Rectal smooth muscle tissue (tissue), 1 donor: ENCODE measurements at regions not wholly inside any gene's neighbourhood (a gene's known extent, or its start where the extent isn't known, plus 50 kb on each side); places are given as distances from the start of the nearest gene placed in this dataset.

Experiments
- H3K27ac ChIP-seq: one replicate; pipeline ENCODE4 v1.7.0; 2013; ENCODE audit warnings: low read depth, low read length, inconsistent platforms
- H3K27me3 ChIP-seq: one replicate; pipeline ENCODE4 v1.7.0; 2013; ENCODE audit warnings: low read length; ENCODE audit not compliant: control insufficient read depth, insufficient read depth
- H3K36me3 ChIP-seq: one replicate; pipeline ENCODE4 v1.7.0; 2013; ENCODE audit warnings: low read length; ENCODE audit not compliant: control insufficient read depth, insufficient read depth
- H3K4me1 ChIP-seq: one replicate; pipeline ENCODE4 v1.7.0; 2013; ENCODE audit warnings: low read length; ENCODE audit not compliant: control insufficient read depth, insufficient read depth
- H3K4me3 ChIP-seq: one replicate; pipeline ENCODE4 v1.7.0; 2013; ENCODE audit warnings: low read length
- H3K9ac ChIP-seq: one replicate; pipeline ENCODE4 v1.7.0; 2013; ENCODE audit warnings: low read length

DNA sequence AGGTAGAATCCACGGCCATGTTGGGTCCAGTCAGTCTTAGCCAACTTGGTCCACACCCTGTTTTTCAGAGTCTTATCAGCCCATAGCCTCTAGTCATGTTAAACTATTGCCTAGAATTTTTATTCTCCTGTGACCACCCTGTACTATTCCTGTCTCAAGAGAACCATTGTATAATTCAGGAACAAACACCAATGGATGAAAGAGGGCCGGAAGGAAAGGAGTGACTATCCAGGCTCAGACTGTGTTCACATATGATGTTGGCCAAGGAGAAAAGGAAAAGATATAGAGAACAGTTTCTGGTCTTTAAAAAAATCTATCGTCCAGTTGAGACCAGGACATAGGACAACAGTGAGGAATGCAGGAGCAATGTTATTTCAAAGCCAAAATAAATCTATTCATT, 82.9 kb upstream of the SETBP1 start:
- Histone ChIP-seq H3K4me3 (no peak overlapping the region), H3K9ac (no peak overlapping the region), H3K27ac (no peak overlapping the region), H3K4me1 (peaks cover 15% of the 10 kb centered on the region), H3K36me3 (no peaks in the 10 kb centered on the region), H3K27me3 (no peaks in the 10 kb centered on the region)

DNA sequence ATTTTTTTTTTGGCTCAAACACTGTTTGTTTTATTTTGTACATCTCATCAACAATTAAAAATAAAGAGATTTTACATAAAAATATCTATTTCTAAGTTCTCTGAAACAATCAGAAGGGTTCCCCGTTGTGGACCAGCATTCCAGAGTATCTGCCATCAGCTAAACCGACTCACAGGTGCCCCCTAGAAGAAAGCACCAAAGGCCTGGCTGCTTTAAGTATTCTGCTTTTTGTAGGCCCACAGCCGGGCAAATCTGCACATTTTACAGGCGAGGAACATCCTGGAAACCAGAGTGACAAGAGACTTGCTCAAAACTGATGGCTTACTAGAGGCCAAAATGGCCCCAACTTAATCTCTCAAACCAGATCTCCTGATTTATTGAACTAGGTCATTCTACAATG, 82.2 kb upstream of the SETBP1 start:
- Histone ChIP-seq H3K27ac (no peak overlapping the region), H3K4me1 (peaks cover 13% of the 10 kb centered on the region), H3K9ac (no peak overlapping the region), H3K27me3 (no peaks in the 10 kb centered on the region), H3K36me3 (no peaks in the 10 kb centered on the region), H3K4me3 (no peak overlapping the region)

DNA sequence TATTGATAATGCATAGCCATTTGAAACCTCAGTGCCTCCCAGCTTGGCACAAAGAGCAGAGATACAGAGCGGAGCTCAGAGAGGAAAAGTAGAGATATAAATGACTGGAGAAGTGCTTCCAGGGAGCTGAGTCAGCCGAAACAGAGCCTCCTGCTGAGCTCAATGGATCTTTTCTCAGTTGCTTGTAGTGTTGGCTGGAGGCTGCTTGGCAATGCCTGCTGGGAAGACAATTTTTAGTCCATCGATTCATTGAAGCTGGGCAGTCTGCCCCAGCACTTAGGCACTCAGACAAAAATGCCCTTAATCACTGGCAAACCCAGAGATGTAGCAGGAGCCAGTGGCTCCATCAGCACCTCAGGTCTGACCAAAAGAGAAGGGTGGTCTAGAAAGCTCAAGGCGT, 81.3 kb upstream of the SETBP1 start:
- H3K27me3 ChIP-seq, result no peaks in the 10 kb centered on the region
- no peak overlapping the region for H3K9ac ChIP-seq
- H3K4me3 ChIP-seq, result no peak overlapping the region
- peaks cover 13% of the 10 kb centered on the region for H3K4me1 ChIP-seq
- no peak overlapping the region for H3K27ac ChIP-seq
- no peaks in the 10 kb centered on the region for H3K36me3 ChIP-seq

DNA sequence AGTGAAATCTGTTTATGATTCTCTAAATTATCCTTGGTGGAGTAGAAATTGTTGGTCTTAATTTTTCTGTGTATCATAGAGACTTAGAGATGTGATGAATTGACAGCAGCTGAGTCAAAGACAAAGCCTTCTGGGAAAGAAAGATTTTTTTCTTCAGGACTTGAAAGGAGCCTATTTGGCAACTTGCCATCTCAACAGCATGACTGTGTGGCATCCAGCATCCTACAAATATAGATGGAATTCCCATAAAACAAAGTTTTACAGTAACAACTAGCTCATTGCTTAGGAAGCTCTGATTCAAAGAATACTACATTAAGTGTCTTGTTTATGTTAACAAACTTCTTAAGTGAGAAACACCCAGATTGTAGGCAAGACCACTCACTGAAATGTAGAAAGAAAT, 79.2 kb upstream of the SETBP1 start:
- Histone ChIP-seq H3K4me3 (no peak overlapping the region), H3K9ac (no peak overlapping the region), H3K27ac (no peak overlapping the region), H3K27me3 (no peaks in the 10 kb centered on the region), H3K36me3 (no peaks in the 10 kb centered on the region), H3K4me1 (peaks cover 5% of the 10 kb centered on the region)

DNA sequence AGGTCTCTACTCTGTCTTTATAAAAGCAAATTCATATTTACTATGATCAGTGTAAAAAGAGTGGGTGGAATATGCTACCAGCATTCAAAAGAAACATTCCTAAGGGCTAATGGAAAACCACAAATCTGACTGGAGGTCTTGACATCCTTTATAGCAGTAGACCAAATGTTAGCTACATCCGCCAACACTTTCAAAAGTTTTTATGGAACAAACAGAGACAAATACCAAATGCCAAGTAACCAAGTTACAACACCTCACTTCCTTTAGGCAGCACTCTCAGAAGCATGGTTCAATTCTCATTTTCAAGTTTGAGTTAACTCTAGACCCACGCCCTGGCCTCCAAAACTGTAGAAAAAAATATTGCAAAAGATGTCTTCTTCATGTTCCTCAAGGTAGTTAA, 78.3 kb upstream of the SETBP1 start:
- H3K27me3 ChIP-seq, result no peaks in the 10 kb centered on the region
- no peak overlapping the region for H3K4me3 ChIP-seq
- H3K36me3 ChIP-seq, result no peaks in the 10 kb centered on the region
- peaks cover 5% of the 10 kb centered on the region for H3K4me1 ChIP-seq
- no peak overlapping the region for H3K9ac ChIP-seq
- no peak overlapping the region for H3K27ac ChIP-seq

DNA sequence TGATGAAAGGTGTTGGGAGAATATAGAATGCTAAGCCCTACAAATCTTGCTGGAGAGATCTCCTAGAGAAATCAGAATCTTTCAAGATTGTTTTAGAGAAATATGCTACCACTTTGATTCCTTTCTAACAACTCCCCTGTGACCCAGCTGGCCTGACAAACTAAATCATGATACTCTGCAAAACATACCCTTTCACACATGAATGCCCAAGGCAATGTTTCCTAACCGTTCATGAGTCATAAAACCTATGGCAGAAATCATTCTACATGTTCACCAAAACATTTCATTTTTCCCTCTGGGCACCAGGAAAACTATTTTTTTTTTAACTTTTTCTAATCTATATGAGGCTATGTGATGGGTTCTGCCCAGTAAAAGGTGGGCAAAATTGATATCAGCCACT, 77.8 kb upstream of the SETBP1 start:
- Histone ChIP-seq H3K9ac (no peak overlapping the region), H3K27me3 (no peaks in the 10 kb centered on the region), H3K27ac (no peak overlapping the region), H3K4me3 (no peak overlapping the region), H3K4me1 (peaks cover 5% of the 10 kb centered on the region), H3K36me3 (no peaks in the 10 kb centered on the region)

DNA sequence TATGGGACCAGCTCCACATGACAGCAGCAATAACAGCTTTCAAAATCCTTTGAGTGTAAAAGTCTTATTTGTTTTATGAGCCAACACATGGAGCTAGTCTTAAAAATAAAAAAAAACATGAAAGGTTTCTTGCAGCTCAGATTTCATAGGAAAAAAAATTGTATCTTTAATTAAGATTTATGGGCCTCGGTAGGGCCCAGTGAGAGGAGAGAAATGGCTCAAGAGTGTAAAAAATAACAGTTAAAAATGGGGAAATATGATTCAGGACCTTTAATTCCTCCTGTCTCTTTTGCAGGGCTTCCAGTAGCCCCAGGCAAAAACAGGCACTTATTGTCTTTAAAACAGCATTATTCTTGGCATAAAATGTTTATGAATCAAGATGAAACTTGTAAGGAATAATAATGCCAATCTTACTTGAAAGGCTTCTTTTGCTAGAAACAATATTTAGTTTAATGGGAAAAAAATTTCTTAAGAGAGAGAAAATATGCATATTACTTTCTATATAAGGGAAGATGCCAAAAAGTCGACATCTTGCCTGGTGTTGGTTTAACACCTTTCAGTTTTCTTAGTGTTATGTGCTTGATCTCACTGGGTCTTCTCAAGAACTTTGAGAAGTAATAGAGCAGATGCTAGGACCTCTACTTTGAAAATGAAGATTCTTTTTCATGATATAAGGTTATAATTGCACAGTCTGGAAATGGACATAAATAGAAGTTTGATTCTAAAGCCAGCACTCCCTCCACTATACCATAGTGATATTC, 71.3 kb upstream of the SETBP1 start:
- no peaks in the 10 kb centered on the region for H3K4me1 ChIP-seq
- H3K4me3 ChIP-seq, result no peak overlapping the region
- no peaks in the 10 kb centered on the region for H3K36me3 ChIP-seq
- no peak overlapping the region for H3K9ac ChIP-seq
- H3K27me3 ChIP-seq, result no peaks in the 10 kb centered on the region
- H3K27ac ChIP-seq, result no peak overlapping the region

DNA sequence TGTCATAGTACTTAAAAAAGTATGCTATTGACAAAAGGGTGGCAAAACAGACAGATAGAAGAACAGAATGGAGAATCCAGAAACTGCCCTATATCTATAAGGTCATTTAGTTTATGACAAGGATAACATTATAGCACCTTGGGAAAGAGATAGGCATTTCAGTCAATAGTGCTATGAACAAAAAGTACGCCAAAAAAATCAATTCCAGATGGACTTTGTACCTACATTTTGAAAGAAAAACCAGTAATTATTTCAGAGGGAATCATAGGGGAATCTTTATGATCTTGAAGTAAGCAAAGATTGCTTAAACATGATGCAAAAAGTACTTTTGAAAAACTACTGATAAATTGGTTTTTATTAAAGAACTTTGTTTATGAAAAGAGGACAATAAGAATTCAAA, 59.9 kb upstream of the SETBP1 start:
- no peaks in the 10 kb centered on the region for H3K4me1 ChIP-seq
- H3K27ac ChIP-seq, result no peak overlapping the region
- H3K4me3 ChIP-seq, result no peak overlapping the region
- H3K36me3 ChIP-seq, result no peaks in the 10 kb centered on the region
- H3K27me3 ChIP-seq, result no peaks in the 10 kb centered on the region
- H3K9ac ChIP-seq, result no peak overlapping the region

DNA sequence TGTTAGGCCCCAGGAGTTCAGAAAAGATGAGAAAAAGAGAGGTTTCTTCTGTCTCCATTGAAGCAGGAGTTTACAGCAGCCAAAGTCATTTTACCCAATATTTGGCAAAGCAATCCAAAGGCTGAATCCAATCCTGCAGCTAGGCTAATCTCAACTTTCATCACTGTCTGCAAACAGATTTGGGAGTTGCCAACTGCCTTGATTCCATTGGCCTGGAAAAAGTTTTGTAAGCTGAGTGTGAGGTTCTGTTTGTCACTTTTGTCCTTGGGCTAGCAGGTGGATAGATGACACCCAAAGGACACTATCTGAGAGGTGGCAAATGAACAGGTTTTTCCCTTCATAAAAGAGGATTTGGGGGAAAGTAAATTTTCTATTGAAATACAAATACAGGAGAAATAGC, 56.6 kb upstream of the SETBP1 start:
- H3K36me3 ChIP-seq, result no peaks in the 10 kb centered on the region
- H3K27ac ChIP-seq, result no peak overlapping the region
- no peaks in the 10 kb centered on the region for H3K27me3 ChIP-seq
- no peak overlapping the region for H3K9ac ChIP-seq
- no peaks in the 10 kb centered on the region for H3K4me1 ChIP-seq
- no peak overlapping the region for H3K4me3 ChIP-seq

DNA sequence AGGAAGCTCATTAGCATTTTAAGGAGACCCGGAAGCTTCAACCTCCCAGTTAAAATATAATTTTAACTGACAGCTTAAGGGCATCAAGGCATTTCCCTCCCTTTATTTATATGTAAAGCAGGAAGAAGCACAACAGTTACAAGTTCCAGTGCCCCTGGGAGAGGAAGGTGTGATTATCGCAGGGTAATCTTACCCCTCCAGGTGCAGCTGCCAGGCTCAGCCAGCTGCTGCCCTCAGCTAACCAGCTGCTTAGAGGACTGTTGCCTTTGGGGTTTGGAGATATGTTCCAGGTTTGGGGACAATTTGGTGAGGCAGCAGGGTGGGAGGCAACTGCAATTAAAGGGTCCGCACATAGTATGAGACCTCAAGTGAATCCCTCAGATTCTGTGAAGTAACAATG, 55.3 kb upstream of the SETBP1 start:
- Histone ChIP-seq H3K27me3 (no peaks in the 10 kb centered on the region), H3K36me3 (no peaks in the 10 kb centered on the region), H3K9ac (no peak overlapping the region), H3K27ac (no peak overlapping the region), H3K4me1 (no peaks in the 10 kb centered on the region), H3K4me3 (no peak overlapping the region)

DNA sequence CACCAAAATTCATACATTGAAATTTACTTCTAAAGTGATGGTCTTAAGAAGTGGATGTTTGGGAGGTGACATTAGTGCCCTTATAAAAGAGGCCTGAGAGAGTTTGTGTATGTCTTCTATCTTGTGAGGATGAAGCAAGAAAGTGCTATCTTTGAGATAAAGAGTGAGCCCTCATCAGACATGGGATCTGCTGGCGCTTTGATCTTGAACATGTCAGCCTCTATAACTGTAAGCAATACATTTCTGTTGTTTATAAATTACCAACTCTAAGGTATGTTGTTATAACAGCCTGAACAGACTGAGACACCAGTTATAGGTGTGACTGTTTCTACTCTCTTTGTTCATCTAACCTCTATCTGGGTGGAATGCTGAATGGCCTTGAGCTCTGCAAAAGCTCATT, 54.5 kb upstream of the SETBP1 start:
- no peak overlapping the region for H3K9ac ChIP-seq
- H3K36me3 ChIP-seq, result no peaks in the 10 kb centered on the region
- H3K4me1 ChIP-seq, result no peaks in the 10 kb centered on the region
- H3K27ac ChIP-seq, result no peak overlapping the region
- H3K27me3 ChIP-seq, result no peaks in the 10 kb centered on the region
- H3K4me3 ChIP-seq, result no peak overlapping the region

DNA sequence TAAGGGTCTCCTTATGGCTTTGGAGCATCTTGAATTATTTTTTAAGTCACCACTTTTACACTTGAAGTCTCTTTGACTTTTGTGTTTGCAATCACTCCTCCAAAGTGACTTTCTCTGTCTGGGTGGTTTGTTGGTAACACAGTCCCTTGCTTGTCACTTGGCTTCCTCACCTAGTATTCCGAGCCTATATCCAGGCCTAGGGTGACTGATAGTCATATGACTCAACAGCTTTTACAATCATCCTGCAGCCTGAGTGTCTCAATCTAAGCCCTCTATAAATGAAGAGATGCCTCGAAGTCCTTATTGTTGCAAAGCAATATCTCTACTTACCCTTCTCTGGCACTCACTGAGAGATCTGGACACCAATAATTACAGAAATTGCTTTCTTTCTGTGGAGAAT, 53.9 kb upstream of the SETBP1 start:
- H3K27ac ChIP-seq, result no peak overlapping the region
- no peaks in the 10 kb centered on the region for H3K27me3 ChIP-seq

DNA sequence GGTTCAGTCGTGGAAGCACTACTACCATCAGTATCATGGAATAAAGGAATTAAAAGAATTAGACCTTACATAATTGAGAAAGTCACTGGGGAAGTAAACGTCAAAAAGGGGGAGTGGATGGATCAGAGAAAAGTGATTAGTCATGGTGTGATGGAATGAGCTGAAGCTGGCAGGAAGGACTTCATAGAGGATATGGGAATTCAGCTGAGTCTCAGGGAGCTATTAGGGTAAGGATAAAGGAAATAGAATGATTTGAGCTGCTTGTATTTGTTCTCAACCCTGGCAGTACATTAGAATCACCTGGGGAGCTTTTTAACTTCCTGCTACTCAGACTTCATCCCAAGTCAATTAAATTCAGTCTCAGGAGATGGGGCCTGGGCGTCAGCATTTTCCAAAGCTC, 53.4 kb upstream of the SETBP1 start:
- H3K27ac ChIP-seq, result no peak overlapping the region
- no peaks in the 10 kb centered on the region for H3K27me3 ChIP-seq
- H3K4me1 ChIP-seq, result no peaks in the 10 kb centered on the region

More for the DNA sequence above, 53.9 kb upstream of the SETBP1 start:
- H3K36me3 ChIP-seq, result no peaks in the 10 kb centered on the region
- H3K9ac ChIP-seq, result no peak overlapping the region
- H3K4me3 ChIP-seq, result no peak overlapping the region
- no peaks in the 10 kb centered on the region for H3K4me1 ChIP-seq

More for the DNA sequence above, 53.4 kb upstream of the SETBP1 start:
- H3K36me3 ChIP-seq, result no peaks in the 10 kb centered on the region
- no peak overlapping the region for H3K4me3 ChIP-seq
- H3K9ac ChIP-seq, result no peak overlapping the region
